SK-N-SH (cell line): ENCODE measurements at regions not wholly inside any gene's neighbourhood (a gene's known extent, or its start where the extent isn't known, plus 50 kb on each side); places are given as distances from the start of the nearest gene placed in this dataset.

Source experiments
- CTCF ChIA-PET: fragments of 300-600, 350-600 bp; formaldehyde crosslinking; extraction: SDS; loops from one replicate; lab custom pipeline; 2021; lab: Yijun Ruan, JAX
- POLR2A ChIA-PET: fragments of 350-600 bp; sonication (Branson Sonifier 250); formaldehyde crosslinking; extraction: SDS; loops from one replicate; lab custom pipeline; 2020; ENCODE audit warnings: antibody characterized with exemption, inconsistent platforms; lab: Yijun Ruan, JAX
- DNase-seq: peaks from one replicate; pipeline ENCODE4 v3.0.0; 2012
- H2AFZ ChIP-seq: fragments of 200-600 bp; sonication (generic); 2 replicates; pipeline ENCODE4 v1.8.1; 2016; ENCODE audit warnings: antibody characterized with exemption, mild to moderate bottlenecking, low read depth
- H3F3A ChIP-seq: fragments of 200-600 bp; sonication (generic); replicated peaks from 2 replicates; pipeline ENCODE3; 2016; ENCODE audit warnings: antibody characterized with exemption, mild to moderate bottlenecking; ENCODE audit not compliant: insufficient read depth
- H3K27ac ChIP-seq, 2 experiments: fragments of 200-500 bp in 1 of 2; fragments of 200-600 bp in 1 of 2; sonication (Bioruptor generic) in 1 of 2; sonication (generic), shearing (Covaris generic) in 1 of 2; 2 replicates each; pipeline versions ENCODE4 v1.5.1 to v1.6.1; 2014 to 2016; ENCODE audit warnings: low read depth in 2 of 2, inconsistent platforms in 1 of 2, low read length in 1 of 2, mild to moderate bottlenecking in 1 of 2, mixed read lengths in 1 of 2
- H3K27me3 ChIP-seq: fragments of 200-600 bp; sonication (generic), shearing (Covaris generic); 2 replicates; pipeline ENCODE4 v1.6.1; 2016; ENCODE audit warnings: mixed run types; ENCODE audit not compliant: insufficient read depth
- H3K36me3 ChIP-seq, 2 experiments: fragments of 200-500 bp in 1 of 2; fragments of 200-600 bp in 1 of 2; sonication (Bioruptor generic) in 1 of 2; sonication (generic) in 1 of 2; replicated peaks in 1 of 2; 2 replicates each; pipeline versions ENCODE3 to v1.5.1; 2014 to 2016; ENCODE audit warnings: low read length in 1 of 2, mild to moderate bottlenecking in 1 of 2; ENCODE audit not compliant: insufficient read depth in 2 of 2, control insufficient read depth in 1 of 2
- H3K4me1 ChIP-seq, 2 experiments: fragments of 200-500 bp in 1 of 2; fragments of 200-600 bp in 1 of 2; sonication (Bioruptor generic) in 1 of 2; sonication (generic), shearing (Covaris generic) in 1 of 2; 2 replicates each; pipeline versions ENCODE4 v1.5.1 to v1.6.1; 2014 to 2016; ENCODE audit warnings: low read depth in 1 of 2, low read length in 1 of 2, mixed run types in 1 of 2; ENCODE audit not compliant: insufficient read depth in 2 of 2, control insufficient read depth in 1 of 2
- H3K4me2 ChIP-seq: fragments of 200-600 bp; sonication (generic), shearing (Covaris generic); 2 replicates; pipeline ENCODE4 v1.6.1; 2017; ENCODE audit warnings: mixed run types
- H3K4me3 ChIP-seq, 2 experiments: fragments of 200-500 bp in 1 of 2; fragments of 200-600 bp in 1 of 2; sonication (Bioruptor generic) in 1 of 2; sonication (generic), shearing (Covaris generic) in 1 of 2; 2 replicates each; pipeline versions ENCODE4 v1.5.1 to v1.8.1; 2014 to 2016; ENCODE audit warnings: low read depth in 2 of 2, inconsistent platforms in 1 of 2, low read length in 1 of 2, mild to moderate bottlenecking in 1 of 2, mixed read lengths in 1 of 2, moderate library complexity in 1 of 2
- H3K79me2 ChIP-seq: fragments of 200-600 bp; sonication (generic); 2 replicates; pipeline ENCODE4 v1.8.1; 2017; ENCODE audit warnings: mild to moderate bottlenecking; ENCODE audit not compliant: insufficient read depth
- H3K9ac ChIP-seq: fragments of 200-600 bp; sonication (generic); 2 replicates; pipeline ENCODE4 v1.6.1; 2017; ENCODE audit warnings: mixed run types
- H3K9me2 ChIP-seq: fragments of 200-600 bp; sonication (generic); 2 replicates; pipeline ENCODE4 v1.6.1; 2017; ENCODE audit warnings: mixed run types
- H3K9me3 ChIP-seq: fragments of 200-600 bp; sonication (generic); 2 replicates; pipeline ENCODE4 v1.6.1; 2017; ENCODE audit warnings: mixed run types, mild to moderate bottlenecking, moderate library complexity
- H4K20me1 ChIP-seq: fragments of 200-600 bp; sonication (generic); 2 replicates; pipeline ENCODE4 v1.6.1; 2017; ENCODE audit warnings: mild to moderate bottlenecking, mixed run types; ENCODE audit not compliant: insufficient read depth
- CTCF ChIP-seq: fragments of 200-600 bp; sonication (generic); IDR thresholded peaks from 2 replicates; pipeline ENCODE4 v1.6.1; 2017; ENCODE audit warnings: antibody characterized with exemption, mild to moderate bottlenecking, moderate library complexity
- EP300 ChIP-seq, 2 experiments: IDR thresholded peaks; 2 replicates each; pipeline versions ENCODE4 v1.4.0 to v1.6.1; 2012; ENCODE audit warnings: borderline replicate concordance in 1 of 2, low read depth in 1 of 2, low read length in 1 of 2
- FOSL2 ChIP-seq: IDR thresholded peaks from 2 replicates; pipeline ENCODE4 v1.4.0; 2012; ENCODE audit warnings: low read depth, mild to moderate bottlenecking, moderate library complexity, borderline replicate concordance
- FOXJ3 ChIP-seq: sonication (generic); formaldehyde crosslinking; IDR thresholded peaks from 2 replicates; pipeline ENCODE4 v1.5.1; 2020; ENCODE audit warnings: mild to moderate bottlenecking, missing genetic modification reagents
- GABPA ChIP-seq: IDR thresholded peaks from 2 replicates; pipeline ENCODE4 v1.4.0; 2012; ENCODE audit warnings: low read depth, mild to moderate bottlenecking
- GATA2 ChIP-seq: sonication (generic); formaldehyde crosslinking; IDR thresholded peaks from 2 replicates; pipeline ENCODE4 v1.5.0; 2020; ENCODE audit warnings: mild to moderate bottlenecking, missing genetic modification reagents
- JUND ChIP-seq: IDR thresholded peaks from 2 replicates; pipeline ENCODE4 v1.4.0; 2012
- MEF2A ChIP-seq: IDR thresholded peaks from 2 replicates; pipeline ENCODE4 v1.4.0; 2012; ENCODE audit warnings: low read depth, borderline replicate concordance
- NFIC ChIP-seq: IDR thresholded peaks from 2 replicates; pipeline ENCODE4 v1.4.0; 2012; ENCODE audit warnings: borderline replicate concordance
- NRF1 ChIP-seq: IDR thresholded peaks from 2 replicates; pipeline ENCODE4 v1.6.1; 2012; ENCODE audit warnings: low read depth, mild to moderate bottlenecking, low read length
- PBX3 ChIP-seq: IDR thresholded peaks from 2 replicates; pipeline ENCODE4; 2012
- POLR2AphosphoS5 ChIP-seq: IDR thresholded peaks from 2 replicates; pipeline ENCODE4 v1.6.1; 2012; ENCODE audit warnings: low read depth, low read length
- RAD21 ChIP-seq: IDR thresholded peaks from 2 replicates; pipeline ENCODE4 v1.6.1; 2012; ENCODE audit warnings: mild to moderate bottlenecking, low read length
- REST ChIP-seq: IDR thresholded peaks from 2 replicates; pipeline ENCODE4 v1.6.1; 2012; ENCODE audit warnings: mild to moderate bottlenecking, low read depth, low read length, moderate library complexity
- RXRA ChIP-seq: IDR thresholded peaks from 2 replicates; pipeline ENCODE4 v1.4.0; 2012; ENCODE audit warnings: low read depth, mild to moderate bottlenecking, borderline replicate concordance
- SMC3 ChIP-seq: IDR thresholded peaks from 2 replicates; pipeline ENCODE4 v1.6.1; 2012; ENCODE audit warnings: low read depth, low read length, improper control_type of control experiment
- TEAD4 ChIP-seq: IDR thresholded peaks from 2 replicates; pipeline ENCODE4 v1.4.0; 2012; ENCODE audit warnings: mild to moderate bottlenecking, borderline replicate concordance; ENCODE audit not compliant: insufficient read depth
- USF2 ChIP-seq: fragments of 150-350 bp; IDR thresholded peaks from 2 replicates; pipeline ENCODE4 v1.6.1; 2017; ENCODE audit warnings: antibody characterized with exemption, low read length, low read depth, borderline replicate concordance
- YY1 ChIP-seq: IDR thresholded peaks from 2 replicates; pipeline ENCODE4 v1.4.0; 2012; ENCODE audit warnings: low read depth, mild to moderate bottlenecking
- WGBS: methylation state at CpG from one replicate; pipeline ENCODE4 v1.1.6; 2017; ENCODE audit warnings: low lambda C conversion rate; 5-methylcytosine and 5-hydroxymethylcytosine counted together

GRCh38 chr1:188782220-188782841 is 1695.3 kb downstream of the BRINP3 start:
- no peaks in the 10 kb centered on the region for H3K27me3 ChIP-seq
- peaks cover 4% of the 10 kb centered on the region for H3F3A ChIP-seq
- 59% methylated on average over 6 of the region's 6 CpGs for WGBS
- no peak overlapping the region for H3K27ac ChIP-seq
- no peaks in the 10 kb centered on the region for H4K20me1 ChIP-seq
- ChIA-PET POLR2A (no interaction called here), CTCF (interaction anchor here (0.6 to 2.4 kb wide), 31 partner anchors 8 to 1654 kb away, joined by 3 to 16 read pairs (median 3); no protein-coding TSS in a partner anchor)
- TF ChIP-seq NFIC (no peak), GATA2 (CRISPR knock-in tag) (no peak), FOSL2 (no peak), TEAD4 (no peak), PBX3 (no peak), POLR2AphosphoS5 (no peak), NRF1 (no peak), SMC3 (peak; percentile 79), MEF2A (no peak), REST (no peak), USF2 (no peak), RAD21 (peak; percentile 76), YY1 (no peak), FOXJ3 (CRISPR knock-in tag) (no peak), CTCF (peak; percentile 67), GABPA (no peak), JUND (no peak), EP300 (IDR thresholded peaks at IDR 0.05; ENCODE audit: borderline replicate concordance in 1 of 2, low read depth in 1 of 2, low read length in 1 of 2) (no peak), RXRA (no peak)
- no peaks in the 10 kb centered on the region for H3K9me2 ChIP-seq
- no peak overlapping the region for H3K4me2 ChIP-seq
- H2AFZ ChIP-seq: no peak overlapping the region; the same call in 1 of the 2 replicates
- H3K9me3 ChIP-seq: 0 out of 2 replicates have a peak, but pooled peaks cover 4% of the 10 kb centered on the region
- peak; percentile 42 for DNase-seq
- H3K4me1 ChIP-seq: no peaks in the 10 kb centered on the region
- no peak overlapping the region for H3K9ac ChIP-seq
- H3K79me2 ChIP-seq: no peaks in the 10 kb centered on the region
- no peak overlapping the region for H3K4me3 ChIP-seq
- H3K36me3 ChIP-seq: no peaks in the 10 kb centered on the region
